ENCODE measurements at regions not wholly inside any gene's neighbourhood (a gene's known extent, or its start where the extent isn't known, plus 50 kb on each side); places are given as distances from the start of the nearest gene placed in this dataset.

GRCh38 chr12:66971816-66972215, 292.9 kb upstream of the GRIP1 start:
- no peak for DNase-seq

- DNase-seq: no peak
Observed at GRCh38 chr12:66976526-66976925, 292.6 kb upstream of the CAND1 start.

GRCh38 chr12:66978802-66979201, 290.4 kb upstream of the CAND1 start:
- DNase-seq: no peak

GRCh38 chr12:66979251-66979650, 289.9 kb upstream of the CAND1 start:
- no peak for DNase-seq

- no peak for DNase-seq
Observed at GRCh38 chr12:66984077-66984476, 285.1 kb upstream of the CAND1 start.

GRCh38 chr12:66984962-66985361, 284.2 kb upstream of the CAND1 start:
- no peak for DNase-seq

GRCh38 chr12:66999141-66999540, 270.0 kb upstream of the CAND1 start:
- no peak for DNase-seq

- DNase-seq: no peak
Observed at GRCh38 chr12:67001251-67001650, 267.9 kb upstream of the CAND1 start.

GRCh38 chr12:67002720-67003119, 266.4 kb upstream of the CAND1 start:
- DNase-seq: no peak

- DNase-seq: no peak
Observed at GRCh38 chr12:67006610-67007009, 262.5 kb upstream of the CAND1 start.

GRCh38 chr12:67014642-67015041, 254.5 kb upstream of the CAND1 start:
- no peak for DNase-seq

- DNase-seq: no peak
Observed at GRCh38 chr12:67018105-67018504, 251.1 kb upstream of the CAND1 start.

- no peak for DNase-seq
Observed at GRCh38 chr12:67019070-67019469, 250.1 kb upstream of the CAND1 start.

- DNase-seq: peak; percentile 21
Observed at GRCh38 chr12:67025543-67026114, 243.5 kb upstream of the CAND1 start.

GRCh38 chr12:67026487-67027246, 242.5 kb upstream of the CAND1 start:
- no peak for DNase-seq

GRCh38 chr12:67028529-67028928, 240.6 kb upstream of the CAND1 start:
- DNase-seq: no peak

- peak; percentile 36 for DNase-seq
Observed at GRCh38 chr12:67034110-67034879, 234.9 kb upstream of the CAND1 start.

- no peak for DNase-seq
Observed at GRCh38 chr12:67035121-67035520, 234.0 kb upstream of the CAND1 start.

- no peak for DNase-seq
Observed at GRCh38 chr12:67038486-67038885, 230.7 kb upstream of the CAND1 start.

GRCh38 chr12:67039995-67040860, 228.9 kb upstream of the CAND1 start:
- no peak for DNase-seq

GRCh38 chr12:67040861-67041137, 228.4 kb upstream of the CAND1 start:
- no peak for DNase-seq

GRCh38 chr12:67042697-67043131, 226.4 kb upstream of the CAND1 start:
- peak; percentile 67 for DNase-seq

- DNase-seq: no peak
Observed at GRCh38 chr12:67043771-67044170, 225.4 kb upstream of the CAND1 start.
